Lower leg skin (tissue), 4 donors: ENCODE measurements at regions not wholly inside any gene's neighbourhood (a gene's known extent, or its start where the extent isn't known, plus 50 kb on each side); places are given as distances from the start of the nearest gene placed in this dataset.

Experiments used
- DNase-seq, 2 donors: peaks; one replicate each; pipeline ENCODE4 v3.0.0-alpha.2; 2019; ENCODE audit warnings: low spot score in 2 of 2
- H3K4me3 ChIP-seq: fragments of 200-600 bp; sonication (generic); 2 replicates; pipeline ENCODE4 v1.5.1; 2017; ENCODE audit warnings: mild to moderate bottlenecking, low read depth; ENCODE audit not compliant: poor library complexity, severe bottlenecking
- CTCF ChIP-seq, 3 donors: fragments of 450-650 bp; IDR thresholded peaks; one replicate each; pipeline ENCODE4 v1.5.1; 2016; ENCODE audit warnings: antibody characterized with exemption in 3 of 3, mild to moderate bottlenecking in 3 of 3, moderate library complexity in 2 of 3
- POLR2A ChIP-seq, 2 donors: fragments of 450-650 bp; IDR thresholded peaks; one replicate each; pipeline ENCODE4 v1.6.1; 2016 to 2017; ENCODE audit warnings: antibody characterized with exemption in 2 of 2, mild to moderate bottlenecking in 1 of 2, moderate library complexity in 1 of 2
- WGBS, 2 donors: methylation state at CpG; one replicate each; pipeline ENCODE4 v1.1.5; 2018; 5-methylcytosine and 5-hydroxymethylcytosine counted together
- intact Hi-C: fragments of 100-400 bp; cut with DNase I; formaldehyde crosslinking; loops from one replicate; pipeline ENCODE4 v1.15.0; 2023; ENCODE audit warnings: low total_unique reads

- no peak overlapping the region for H3K4me3 ChIP-seq
- WGBS, 2 donors: 69 to 76% methylated on average over 5 of the region's 5 CpGs
- intact Hi-C loops: no loop called here
- TF ChIP-seq POLR2A (IDR thresholded peaks at IDR 0.05) (no peak), CTCF (IDR thresholded peaks at IDR 0.05) (no peak)
- no peak for DNase-seq
Observed at GRCh38 chr3:182445576-182445975, 347.7 kb upstream of the ATP11B start.

GRCh38 chr3:182450942-182451787, 342.1 kb upstream of the ATP11B start:
- no peak for DNase-seq
- TF ChIP-seq POLR2A (IDR thresholded peaks at IDR 0.05) (no peak), CTCF (IDR thresholded peaks at IDR 0.05) (no peak)
- WGBS, 2 donors: 74 to 87% methylated on average over 6 of the region's 6 CpGs
- intact Hi-C loops: no loop called here
- H3K4me3 ChIP-seq: no peak overlapping the region

DNA sequence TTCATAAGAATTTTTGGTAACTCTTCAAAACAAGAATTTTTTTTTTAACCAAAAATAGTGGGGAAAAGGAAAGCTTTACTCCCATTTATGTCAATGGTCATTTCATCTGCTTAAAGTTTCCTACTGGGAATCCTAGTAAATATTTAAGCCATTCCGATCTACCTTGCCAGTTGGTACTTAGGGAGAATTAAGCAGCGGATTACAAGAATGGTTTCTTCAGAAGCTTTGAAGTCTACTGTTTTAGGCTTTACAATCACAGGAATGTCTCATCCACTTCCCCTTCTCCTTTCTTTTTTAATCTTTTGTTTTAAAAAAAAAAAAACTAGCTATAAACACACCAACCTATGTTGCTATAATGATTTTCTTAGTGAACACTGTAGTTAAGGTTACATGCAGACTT, 341.4 kb upstream of the ATP11B start:
- H3K4me3 ChIP-seq: no peak overlapping the region
- TF ChIP-seq POLR2A (IDR thresholded peaks at IDR 0.05) (no peak), CTCF (IDR thresholded peaks at IDR 0.05) (no peak)
- 88% methylated on average over 2 of the region's 2 CpGs for WGBS, 2 donors
- intact Hi-C loops: no loop called here
- DNase-seq: no peak

GRCh38 chr3:182455011-182455410, 338.3 kb upstream of the ATP11B start:
- WGBS, 2 donors: 85 to 87% methylated on average over 3 of the region's 3 CpGs
- no peak for TF ChIP-seq CTCF (IDR thresholded peaks at IDR 0.05)
- no peak for TF ChIP-seq POLR2A (IDR thresholded peaks at IDR 0.05)
- intact Hi-C loops: no loop called here
- no peak overlapping the region for H3K4me3 ChIP-seq
- no peak for DNase-seq

GRCh38 chr3:182460303-182460702, 333.0 kb upstream of the ATP11B start:
- H3K4me3 ChIP-seq: no peak overlapping the region
- 69 to 79% methylated on average over 4 of the region's 4 CpGs for WGBS, 2 donors
- TF ChIP-seq POLR2A (IDR thresholded peaks at IDR 0.05) (no peak), CTCF (IDR thresholded peaks at IDR 0.05) (no peak)
- no peak for DNase-seq
- intact Hi-C loops: no loop called here

DNA sequence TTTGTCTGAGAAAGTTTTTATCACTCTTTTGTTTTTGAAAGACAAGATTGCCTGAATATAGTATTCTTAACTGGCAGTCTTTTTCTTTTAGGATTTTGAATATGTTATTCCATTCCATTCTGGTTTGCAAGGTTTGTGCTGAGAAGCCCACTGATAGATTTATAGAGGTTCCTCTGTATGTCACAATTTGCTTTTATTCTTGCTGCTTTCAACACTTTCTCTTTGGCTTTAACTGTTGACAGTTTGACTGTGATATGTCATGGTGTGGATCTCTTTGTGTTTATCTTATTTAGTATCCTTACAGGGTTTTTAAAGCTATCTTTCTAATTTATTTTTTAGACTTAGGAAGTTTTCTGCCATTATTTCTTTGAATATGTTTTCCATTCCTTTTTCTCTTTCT, 331.2 kb upstream of the ATP11B start:
- TF ChIP-seq POLR2A (IDR thresholded peaks at IDR 0.05) (no peak), CTCF (IDR thresholded peaks at IDR 0.05) (no peak)
- intact Hi-C loops: no loop called here
- no peak overlapping the region for H3K4me3 ChIP-seq
- no peak for DNase-seq
